ENCODE measurements at regions not wholly inside any gene's neighbourhood (a gene's known extent, or its start where the extent isn't known, plus 50 kb on each side); places are given as distances from the start of the nearest gene placed in this dataset.

DNA sequence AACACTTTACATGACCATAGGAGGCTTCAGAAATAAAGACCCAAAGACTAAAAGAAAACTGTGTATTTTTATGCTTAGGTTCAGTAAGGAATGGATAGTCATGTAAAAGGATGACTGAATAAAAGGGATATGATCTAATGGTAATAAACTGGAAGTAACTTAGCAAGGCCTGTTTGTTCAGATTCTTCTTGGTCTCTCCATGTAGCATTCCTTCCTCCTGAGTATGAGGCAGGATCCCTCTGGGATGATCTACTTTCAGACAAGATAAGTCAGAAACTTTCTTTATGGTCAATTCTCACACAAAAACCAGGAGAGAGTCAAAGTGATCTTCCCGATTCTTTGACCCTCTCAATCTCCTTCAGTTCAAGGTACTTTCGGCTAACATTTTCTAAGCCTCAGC is 340.8 kb upstream of the DCBLD2 start:
- WGBS, 2 donors (ENCODE audit: low coverage in 1 of 2) = 90% methylated on average over 2 of the region's 2 CpGs
- Histone ChIP-seq H3K27me3 (no peaks in the 10 kb centered on the region), H3K36me3 (no peaks in the 10 kb centered on the region), H3K27ac (no peak overlapping the region), H3K4me3 (no peak overlapping the region), H3K4me1 (no peaks in the 10 kb centered on the region), H3K9me3 (no peaks in the 10 kb centered on the region)
- TF ChIP-seq POLR2A (IDR thresholded peaks at IDR 0.05) = no peak
- TF ChIP-seq, protein P1, sequence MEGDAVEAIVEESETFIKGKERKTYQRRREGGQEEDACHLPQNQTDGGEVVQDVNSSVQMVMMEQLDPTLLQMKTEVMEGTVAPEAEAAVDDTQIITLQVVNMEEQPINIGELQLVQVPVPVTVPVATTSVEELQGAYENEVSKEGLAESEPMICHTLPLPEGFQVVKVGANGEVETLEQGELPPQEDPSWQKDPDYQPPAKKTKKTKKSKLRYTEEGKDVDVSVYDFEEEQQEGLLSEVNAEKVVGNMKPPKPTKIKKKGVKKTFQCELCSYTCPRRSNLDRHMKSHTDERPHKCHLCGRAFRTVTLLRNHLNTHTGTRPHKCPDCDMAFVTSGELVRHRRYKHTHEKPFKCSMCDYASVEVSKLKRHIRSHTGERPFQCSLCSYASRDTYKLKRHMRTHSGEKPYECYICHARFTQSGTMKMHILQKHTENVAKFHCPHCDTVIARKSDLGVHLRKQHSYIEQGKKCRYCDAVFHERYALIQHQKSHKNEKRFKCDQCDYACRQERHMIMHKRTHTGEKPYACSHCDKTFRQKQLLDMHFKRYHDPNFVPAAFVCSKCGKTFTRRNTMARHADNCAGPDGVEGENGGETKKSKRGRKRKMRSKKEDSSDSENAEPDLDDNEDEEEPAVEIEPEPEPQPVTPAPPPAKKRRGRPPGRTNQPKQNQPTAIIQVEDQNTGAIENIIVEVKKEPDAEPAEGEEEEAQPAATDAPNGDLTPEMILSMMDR (IDR thresholded peaks at IDR 0.05) = no peak
- no peak for TF ChIP-seq EP300 (IDR thresholded peaks at IDR 0.05)
- no peak for TF ChIP-seq POLR2AphosphoS5 (IDR thresholded peaks at IDR 0.05)
- ATAC-seq = no peak

DNA sequence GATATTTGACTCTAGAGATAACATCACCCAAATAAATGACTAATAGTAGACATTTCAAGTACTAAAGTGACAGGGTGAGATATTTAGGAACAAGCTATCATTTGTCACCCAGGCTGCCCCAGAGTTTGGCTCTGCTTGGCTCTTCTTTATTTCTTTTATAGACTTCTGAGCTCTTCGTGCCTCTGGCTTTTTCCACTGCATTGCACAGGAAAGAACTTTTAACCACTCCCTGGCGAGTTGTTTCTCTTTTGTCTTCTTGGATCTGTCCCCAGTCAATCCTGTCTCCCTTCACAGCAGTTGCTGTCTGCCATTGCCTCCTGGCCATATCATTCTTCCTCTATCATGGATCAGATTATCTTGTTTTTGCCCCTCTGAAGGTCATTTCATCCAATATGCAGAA is 339.2 kb upstream of the DCBLD2 start:
- Histone ChIP-seq H3K4me3 (no peak overlapping the region), H3K4me1 (no peaks in the 10 kb centered on the region), H3K27ac (no peak overlapping the region), H3K9me3 (no peaks in the 10 kb centered on the region), H3K27me3 (no peaks in the 10 kb centered on the region), H3K36me3 (no peaks in the 10 kb centered on the region)
- TF ChIP-seq, protein P1 (IDR thresholded peaks at IDR 0.05) = no peak
- no peak for TF ChIP-seq POLR2AphosphoS5 (IDR thresholded peaks at IDR 0.05)
- TF ChIP-seq POLR2A (IDR thresholded peaks at IDR 0.05) = no peak
- no peak for TF ChIP-seq EP300 (IDR thresholded peaks at IDR 0.05)
- 18 to 27% methylated on average over 2 of the region's 2 CpGs for WGBS, 2 donors (ENCODE audit: low coverage in 1 of 2)
- ATAC-seq = no peak

- no peaks in the 10 kb centered on the region for H3K9me3 ChIP-seq
- no peaks in the 10 kb centered on the region for H3K36me3 ChIP-seq
- H3K27ac ChIP-seq = no peak overlapping the region
- no peaks in the 10 kb centered on the region for H3K27me3 ChIP-seq
- no peak overlapping the region for H3K4me3 ChIP-seq
- no peaks in the 10 kb centered on the region for H3K4me1 ChIP-seq
- TF ChIP-seq, protein P1 (IDR thresholded peaks at IDR 0.05) = no peak
- TF ChIP-seq POLR2AphosphoS5 (IDR thresholded peaks at IDR 0.05) (no peak), EP300 (IDR thresholded peaks at IDR 0.05) (no peak), POLR2A (IDR thresholded peaks at IDR 0.05) (no peak)
- no peak for ATAC-seq
Measured at GRCh38 chr3:99236576-99236975, 335.1 kb upstream of the DCBLD2 start.

DNA sequence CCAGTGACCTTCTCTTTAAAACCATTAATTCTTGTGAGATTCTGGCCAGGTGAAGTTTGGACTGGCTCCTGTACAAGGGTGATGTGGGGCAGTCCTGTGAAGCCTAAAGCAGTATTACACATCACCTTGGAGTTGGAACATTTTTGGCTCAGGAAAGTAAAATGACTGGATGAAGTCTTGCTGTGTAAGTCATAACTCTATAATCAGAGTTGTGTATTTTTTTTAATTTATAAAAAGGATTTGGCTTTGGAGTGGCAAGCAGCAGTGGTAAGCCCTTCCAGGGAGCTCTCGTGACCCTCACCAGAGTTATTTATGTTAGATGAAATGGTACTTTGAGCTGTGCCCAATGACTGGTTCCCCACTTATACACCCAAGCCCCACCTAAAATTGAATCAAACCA is 331.2 kb upstream of the DCBLD2 start:
- H3K36me3 ChIP-seq = no peaks in the 10 kb centered on the region
- H3K4me3 ChIP-seq = no peak overlapping the region

GRCh38 chr3:99218468-99218867 is 317.0 kb upstream of the DCBLD2 start:
- Histone ChIP-seq H3K27me3 (no peaks in the 10 kb centered on the region), H3K36me3 (no peaks in the 10 kb centered on the region), H3K27ac (no peak overlapping the region), H3K4me1 (no peaks in the 10 kb centered on the region), H3K4me3 (no peak overlapping the region), H3K9me3 (peaks cover 0 to 8% (median 0%) of the 10 kb centered on the region in 3 donors)
- WGBS, 2 donors (ENCODE audit: low coverage in 1 of 2) = 67 to 80% methylated on average over 1 of the region's 1 CpG
- no peak for TF ChIP-seq POLR2A (IDR thresholded peaks at IDR 0.05)
- TF ChIP-seq, protein P1 (IDR thresholded peaks at IDR 0.05) = no peak
- TF ChIP-seq POLR2AphosphoS5 (IDR thresholded peaks at IDR 0.05) = no peak
- no peak for TF ChIP-seq EP300 (IDR thresholded peaks at IDR 0.05)
- no peak for ATAC-seq

More for the DNA sequence above, 331.2 kb upstream of the DCBLD2 start:
- no peaks in the 10 kb centered on the region for H3K9me3 ChIP-seq
- H3K27ac ChIP-seq = no peak overlapping the region
- no peak for TF ChIP-seq EP300 (IDR thresholded peaks at IDR 0.05)
- no peak for TF ChIP-seq POLR2A (IDR thresholded peaks at IDR 0.05)
- TF ChIP-seq POLR2AphosphoS5 (IDR thresholded peaks at IDR 0.05) = no peak
- TF ChIP-seq, protein P1 (IDR thresholded peaks at IDR 0.05) = no peak
- 50 to 70% methylated on average over 1 of the region's 1 CpG for WGBS, 2 donors (ENCODE audit: low coverage in 1 of 2)
- no peak for ATAC-seq
- H3K27me3 ChIP-seq = no peaks in the 10 kb centered on the region
- no peaks in the 10 kb centered on the region for H3K4me1 ChIP-seq

All from gastroesophageal sphincter (tissue), 4 donors.